Cardiac fibroblast (primary cell): ENCODE measurements at regions not wholly inside any gene's neighbourhood (a gene's known extent, or its start where the extent isn't known, plus 50 kb on each side); places are given as distances from the start of the nearest gene placed in this dataset.

Experiments
- DNase-seq, 2 donors: peaks; one replicate each; pipeline versions ENCODE4 v3.0.0 to v3.0.0-alpha.2; 2010; ENCODE audit warnings: low read depth in 2 of 2
- H3K4me3 ChIP-seq, 2 donors: replicated peaks in 1 of 2; 1 replicate in 1 of 2; 2 replicates in 1 of 2; pipeline ENCODE4 v1.5.1; 2011; ENCODE audit warnings: low read depth in 2 of 2, low read length in 2 of 2, mild to moderate bottlenecking in 2 of 2, moderate library complexity in 1 of 2
- TF ChIP-seq, protein P1 (sequence below): IDR thresholded peaks from one replicate; pipeline ENCODE4 v1.5.1; 2011; ENCODE audit warnings: low read depth, mild to moderate bottlenecking, low read length, inconsistent platforms

DNA sequence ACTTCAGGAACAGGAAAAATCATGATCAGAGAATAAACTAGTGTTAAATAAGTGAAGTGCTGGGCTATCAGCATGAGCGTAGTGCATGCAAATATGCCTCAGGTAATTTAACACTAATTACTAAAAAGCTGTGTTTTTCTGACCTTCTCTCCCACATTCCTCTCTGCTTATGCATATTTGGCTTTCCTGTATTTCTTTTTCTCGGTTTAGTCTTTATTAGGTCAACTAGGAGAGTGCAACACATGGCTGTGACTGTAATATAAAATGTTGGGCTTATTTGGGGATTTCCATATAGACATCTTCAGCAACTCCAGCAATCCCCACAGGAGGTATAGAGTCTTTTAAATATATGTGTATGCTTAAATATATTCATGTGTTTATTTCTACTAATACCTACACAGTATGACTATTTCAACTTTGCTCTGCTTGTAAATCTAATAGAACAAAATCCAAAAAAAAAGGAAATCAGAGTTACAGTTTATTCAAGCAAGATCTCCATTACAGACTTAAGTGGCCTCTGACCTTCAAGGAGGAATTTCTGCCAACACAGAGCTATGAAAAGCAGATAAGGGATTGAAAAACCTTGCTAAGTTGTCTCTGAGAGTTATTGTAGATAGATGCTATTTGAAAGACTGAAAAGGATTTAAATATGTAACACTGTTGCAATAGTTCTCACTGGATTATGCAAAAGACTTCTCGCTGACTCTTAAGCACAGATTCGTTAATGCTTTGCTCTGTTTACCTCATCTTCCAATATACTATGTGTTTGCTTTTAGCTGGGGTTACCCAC lies 359.5 kb upstream of the RGPD4 start:
- TF ChIP-seq, protein P1, sequence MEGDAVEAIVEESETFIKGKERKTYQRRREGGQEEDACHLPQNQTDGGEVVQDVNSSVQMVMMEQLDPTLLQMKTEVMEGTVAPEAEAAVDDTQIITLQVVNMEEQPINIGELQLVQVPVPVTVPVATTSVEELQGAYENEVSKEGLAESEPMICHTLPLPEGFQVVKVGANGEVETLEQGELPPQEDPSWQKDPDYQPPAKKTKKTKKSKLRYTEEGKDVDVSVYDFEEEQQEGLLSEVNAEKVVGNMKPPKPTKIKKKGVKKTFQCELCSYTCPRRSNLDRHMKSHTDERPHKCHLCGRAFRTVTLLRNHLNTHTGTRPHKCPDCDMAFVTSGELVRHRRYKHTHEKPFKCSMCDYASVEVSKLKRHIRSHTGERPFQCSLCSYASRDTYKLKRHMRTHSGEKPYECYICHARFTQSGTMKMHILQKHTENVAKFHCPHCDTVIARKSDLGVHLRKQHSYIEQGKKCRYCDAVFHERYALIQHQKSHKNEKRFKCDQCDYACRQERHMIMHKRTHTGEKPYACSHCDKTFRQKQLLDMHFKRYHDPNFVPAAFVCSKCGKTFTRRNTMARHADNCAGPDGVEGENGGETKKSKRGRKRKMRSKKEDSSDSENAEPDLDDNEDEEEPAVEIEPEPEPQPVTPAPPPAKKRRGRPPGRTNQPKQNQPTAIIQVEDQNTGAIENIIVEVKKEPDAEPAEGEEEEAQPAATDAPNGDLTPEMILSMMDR = no peak
- H3K4me3 ChIP-seq = no peak overlapping the region
- DNase-seq = peak in 1 of 2 donors; percentile 2

DNA sequence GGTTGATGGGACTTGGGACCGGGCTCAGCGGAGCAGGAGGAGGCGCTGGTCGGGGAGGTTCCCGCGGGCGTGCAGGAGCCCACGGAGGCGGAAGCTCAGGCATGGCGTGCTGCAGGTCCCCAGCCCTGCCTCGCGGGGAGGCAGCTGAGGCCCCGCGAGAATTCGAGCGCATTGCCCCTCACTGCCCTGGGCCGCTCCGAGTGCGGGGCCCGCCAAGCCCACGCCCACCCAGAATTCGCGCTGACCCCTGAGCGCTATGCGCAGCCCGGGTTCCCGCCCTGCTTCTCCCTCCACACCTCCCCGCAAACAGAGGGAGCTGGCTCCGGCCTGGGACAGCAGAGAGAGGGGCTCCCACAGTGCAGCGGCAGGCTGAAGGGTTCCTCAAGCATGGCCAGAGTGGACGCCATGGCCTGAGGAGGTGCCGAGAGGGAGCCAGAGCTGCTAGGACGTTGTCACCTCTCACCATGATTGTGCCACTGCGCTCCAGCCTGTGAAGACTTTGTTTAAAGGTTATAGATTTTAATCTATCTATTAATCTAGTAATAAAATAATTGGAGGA lies 357.2 kb upstream of the RGPD4 start:
- DNase-seq = no peak
- H3K4me3 ChIP-seq = no peak overlapping the region
- TF ChIP-seq, protein P1 = no peak

DNA sequence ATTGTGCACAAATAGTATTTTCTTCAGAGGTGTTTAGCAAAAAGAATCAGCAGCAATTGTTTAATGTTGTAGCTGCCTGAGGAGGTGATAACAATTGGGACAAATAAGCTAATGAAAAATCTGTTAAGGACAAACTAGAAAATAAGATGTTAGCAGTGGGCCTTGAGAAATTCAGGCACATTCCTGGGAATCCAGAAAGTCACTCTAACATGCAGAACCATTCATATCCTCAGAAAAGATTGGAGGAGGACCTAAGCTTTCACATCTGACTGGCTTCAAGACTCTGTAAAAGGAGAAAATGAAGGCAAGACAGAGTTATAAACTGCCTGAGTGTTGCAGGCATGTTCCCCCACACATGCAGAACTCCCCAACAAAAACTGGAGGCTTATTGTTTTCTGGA lies 353.5 kb upstream of the RGPD4 start:
- DNase-seq = no peak
- no peak overlapping the region for H3K4me3 ChIP-seq
- TF ChIP-seq, protein P1 = no peak

DNA sequence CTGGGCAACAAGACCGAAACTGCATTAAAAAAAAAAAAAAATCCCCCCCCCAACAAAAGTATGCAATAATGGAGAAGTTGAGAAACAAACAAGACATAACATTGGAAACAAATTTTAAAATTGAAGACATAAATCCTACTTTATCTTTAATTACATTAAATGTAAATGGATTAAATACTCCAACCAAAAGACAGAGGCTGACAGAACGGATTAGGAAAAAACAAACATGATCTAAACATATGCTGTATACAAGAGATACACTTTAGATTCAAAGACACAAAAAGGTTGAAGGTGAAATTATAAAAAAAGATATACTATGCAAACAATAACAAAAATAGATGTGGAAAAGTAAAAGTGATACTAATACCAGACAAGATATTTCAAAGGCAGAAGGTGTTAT lies 350.8 kb upstream of the RGPD4 start:
- TF ChIP-seq, protein P1 = no peak
- DNase-seq = no peak
- H3K4me3 ChIP-seq = no peak overlapping the region

DNA sequence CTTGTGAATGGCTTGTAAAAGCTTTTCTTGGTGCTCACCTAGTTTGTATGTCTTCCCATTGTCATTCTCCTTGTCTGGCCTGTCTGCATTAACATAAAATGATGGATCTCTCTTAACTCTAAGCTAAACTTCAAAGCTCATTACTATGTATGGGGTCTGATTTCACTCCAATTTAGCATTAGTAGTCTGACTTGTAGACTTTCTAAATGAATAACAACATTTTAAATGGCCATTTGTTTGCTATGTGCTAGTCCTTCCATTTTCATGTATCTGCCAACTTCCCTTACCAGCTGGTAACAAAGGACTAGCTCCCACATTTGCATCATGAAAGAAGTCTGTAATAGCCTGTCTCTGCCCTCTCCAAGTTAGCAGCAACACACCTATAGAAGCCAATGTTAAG lies 324.2 kb upstream of the RGPD4 start:
- no peak for DNase-seq

DNA sequence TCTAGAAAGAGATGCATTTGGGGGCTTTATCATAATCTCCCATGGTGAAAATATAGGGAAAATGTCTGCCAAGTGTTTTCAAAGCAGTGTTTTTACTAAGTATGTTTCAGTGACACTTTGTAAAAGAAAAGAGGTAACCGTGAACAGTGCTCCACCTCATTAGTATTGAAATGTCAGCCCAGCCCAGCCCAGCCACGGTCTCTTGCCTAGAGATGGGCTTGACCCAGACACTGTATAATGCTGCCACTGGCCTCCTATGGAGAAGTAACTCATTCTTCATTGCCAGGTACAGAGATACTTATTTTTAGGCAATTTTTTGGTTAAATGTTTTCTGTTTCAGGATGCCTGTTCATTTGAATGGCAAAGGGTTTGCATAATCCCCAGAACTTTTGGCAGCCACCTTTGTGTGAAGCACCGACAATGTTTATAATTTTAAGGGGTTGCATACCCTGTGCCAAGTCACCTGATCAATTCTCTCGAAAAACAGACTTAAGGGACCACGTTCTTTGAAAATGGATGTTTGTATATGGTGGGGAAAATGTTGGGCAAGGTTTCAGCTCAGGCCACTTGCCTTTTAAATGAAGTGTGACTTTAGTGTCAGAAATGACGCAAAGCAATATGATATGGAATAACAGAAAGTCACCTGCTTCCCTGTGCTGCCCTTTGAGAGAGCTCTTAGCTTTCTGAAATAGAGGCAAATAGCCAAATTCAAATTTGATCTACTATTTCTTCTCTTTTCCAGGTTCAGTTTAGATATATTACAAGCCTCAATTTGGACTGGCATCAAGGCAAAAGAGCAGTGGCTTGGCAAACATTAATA lies 314.5 kb upstream of the RGPD4 start:
- no peak overlapping the region for H3K4me3 ChIP-seq
- no peak for DNase-seq
- TF ChIP-seq, protein P1 = no peak

More for the DNA sequence above, 324.2 kb upstream of the RGPD4 start:
- TF ChIP-seq, protein P1 = no peak
- H3K4me3 ChIP-seq = no peak overlapping the region
